Mammary epithelial cell (primary cell): ENCODE measurements at regions not wholly inside any gene's neighbourhood (a gene's known extent, or its start where the extent isn't known, plus 50 kb on each side); places are given as distances from the start of the nearest gene placed in this dataset.

Source experiments
- CTCF ChIP-seq, 2 donors: IDR thresholded peaks in 1 of 2; conservative IDR thresholded peaks in 1 of 2; 2 replicates each; pipeline ENCODE4 v1.5.1; 2011 to 2012; ENCODE audit warnings: inconsistent platforms in 2 of 2, low read length in 2 of 2, mild to moderate bottlenecking in 2 of 2, control low read depth in 1 of 2, low read depth in 1 of 2; ENCODE audit not compliant: insufficient read depth in 1 of 2; ENCODE audit errors: extremely low read depth in 1 of 2
- EZH2 ChIP-seq: IDR thresholded peaks from 2 replicates; pipeline ENCODE4 v1.6.1; 2012; ENCODE audit warnings: low read length, inconsistent platforms, borderline replicate concordance

- TF ChIP-seq CTCF (conservative IDR thresholded peaks at IDR 0.05 in 1 of 2, IDR thresholded peaks at IDR 0.05 in 1 of 2; ENCODE audit: extremely low read depth in 1 of 2, insufficient read depth in 1 of 2, low read depth in 1 of 2, low read length in 2 of 2) (no peak), EZH2 (no peak)
Measured at GRCh38 chrX:499870-500364, 113.2 kb upstream of the PPP2R3B start.
